ENCODE measurements at regions not wholly inside any gene's neighbourhood (a gene's known extent, or its start where the extent isn't known, plus 50 kb on each side); places are given as distances from the start of the nearest gene placed in this dataset.

GRCh38 chr1:56266359-56266758 is 313.0 kb downstream of the PLPP3 start:
- no peak for TF ChIP-seq POLR2AphosphoS5 (IDR thresholded peaks at IDR 0.05; ENCODE audit: borderline replicate concordance, low read depth, low read length)
- no peak for TF ChIP-seq EZH2 (IDR thresholded peaks at IDR 0.05)
- no peak for TF ChIP-seq FOXP2 (optimal IDR thresholded peaks at IDR 0.05; ENCODE audit: control extremely low read depth, extremely low read length, insufficient read depth)
- no peak overlapping the region for H3K9ac ChIP-seq (ENCODE audit: insufficient read length)
- H3K36me3 ChIP-seq (ENCODE audit: insufficient read depth, low read length) = no peaks in the 10 kb centered on the region
- H3K27ac ChIP-seq = no peak overlapping the region
- no peak overlapping the region for H3K4me3 ChIP-seq
- H3K9me3 ChIP-seq (ENCODE audit: low read depth, low read length) = no peaks in the 10 kb centered on the region
- DNase-seq (ENCODE audit: low read depth, low spot score) = no peak

DNA sequence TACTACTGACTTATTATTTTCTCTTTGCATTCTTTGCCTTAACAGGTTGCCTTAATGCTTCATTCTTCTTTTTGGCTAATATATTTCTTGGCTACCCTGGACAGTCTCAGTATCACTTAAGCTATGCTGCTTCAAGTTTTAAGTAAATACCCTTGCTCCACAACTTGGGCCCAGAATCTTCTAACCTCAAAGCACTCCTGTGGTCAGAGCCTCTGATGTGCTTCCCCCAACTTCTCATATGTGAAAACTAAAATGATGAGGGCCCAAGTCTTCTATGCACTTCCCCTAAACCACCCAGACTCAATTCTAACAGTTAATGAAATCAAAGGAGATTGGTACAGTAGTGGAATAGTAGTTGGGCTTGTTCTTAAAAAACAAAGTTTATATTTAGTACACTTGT is 314.1 kb downstream of the PLPP3 start:
- no peak overlapping the region for H3K27ac ChIP-seq
- no peak overlapping the region for H3K9ac ChIP-seq (ENCODE audit: insufficient read length)
- no peaks in the 10 kb centered on the region for H3K9me3 ChIP-seq (ENCODE audit: low read depth, low read length)
- no peaks in the 10 kb centered on the region for H3K36me3 ChIP-seq (ENCODE audit: insufficient read depth, low read length)
- no peak for DNase-seq (ENCODE audit: low read depth, low spot score)
- TF ChIP-seq POLR2AphosphoS5 (IDR thresholded peaks at IDR 0.05; ENCODE audit: borderline replicate concordance, low read depth, low read length) (no peak), EZH2 (IDR thresholded peaks at IDR 0.05) (no peak), FOXP2 (optimal IDR thresholded peaks at IDR 0.05; ENCODE audit: control extremely low read depth, extremely low read length, insufficient read depth) (no peak)
- H3K4me3 ChIP-seq = no peak overlapping the region

- Histone ChIP-seq H3K27ac (no peak overlapping the region), H3K9me3 (ENCODE audit: low read depth, low read length) (no peaks in the 10 kb centered on the region), H3K9ac (ENCODE audit: insufficient read length) (no peak overlapping the region), H3K36me3 (ENCODE audit: insufficient read depth, low read length) (no peaks in the 10 kb centered on the region), H3K4me3 (no peak overlapping the region)
- no peak for TF ChIP-seq POLR2AphosphoS5 (IDR thresholded peaks at IDR 0.05; ENCODE audit: borderline replicate concordance, low read depth, low read length)
- TF ChIP-seq FOXP2 (optimal IDR thresholded peaks at IDR 0.05; ENCODE audit: control extremely low read depth, extremely low read length, insufficient read depth) = no peak
- TF ChIP-seq EZH2 (IDR thresholded peaks at IDR 0.05) = no peak
- no peak for DNase-seq (ENCODE audit: low read depth, low spot score)
These were observed 315.5 kb downstream of the PLPP3 start for GRCh38 chr1:56263908-56264307.

DNA sequence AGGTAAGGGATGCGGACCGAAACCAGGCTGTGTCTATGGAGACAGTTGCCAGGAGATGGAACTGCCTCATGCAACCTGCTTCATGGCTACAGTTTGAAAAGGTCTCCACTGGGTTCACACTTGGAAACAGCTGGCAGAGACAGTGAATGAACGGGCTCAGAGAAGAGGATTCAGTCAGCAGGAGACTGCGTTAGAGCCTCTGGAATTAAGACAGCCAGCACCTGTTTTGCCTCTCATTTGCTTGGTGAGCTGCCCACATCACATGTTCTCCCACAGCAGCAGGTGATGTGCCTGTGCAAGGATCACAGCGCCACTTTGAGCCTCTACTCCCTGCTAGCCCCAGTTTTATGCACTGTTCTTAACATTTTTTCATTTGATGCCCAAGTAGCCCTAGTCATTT is 321.0 kb downstream of the PLPP3 start:
- Histone ChIP-seq H3K4me3 (no peak overlapping the region), H3K9ac (ENCODE audit: insufficient read length) (no peak overlapping the region), H3K9me3 (ENCODE audit: low read depth, low read length) (no peaks in the 10 kb centered on the region), H3K27ac (no peak overlapping the region), H3K36me3 (ENCODE audit: insufficient read depth, low read length) (no peaks in the 10 kb centered on the region)
- no peak for DNase-seq (ENCODE audit: low read depth, low spot score)
- no peak for TF ChIP-seq POLR2AphosphoS5 (IDR thresholded peaks at IDR 0.05; ENCODE audit: borderline replicate concordance, low read depth, low read length)
- no peak for TF ChIP-seq FOXP2 (optimal IDR thresholded peaks at IDR 0.05; ENCODE audit: control extremely low read depth, extremely low read length, insufficient read depth)
- TF ChIP-seq EZH2 (IDR thresholded peaks at IDR 0.05) = no peak

GRCh38 chr1:56257726-56258125 is 321.6 kb downstream of the PLPP3 start:
- Histone ChIP-seq H3K4me3 (no peak overlapping the region), H3K36me3 (ENCODE audit: insufficient read depth, low read length) (no peaks in the 10 kb centered on the region), H3K9me3 (ENCODE audit: low read depth, low read length) (no peaks in the 10 kb centered on the region), H3K27ac (no peak overlapping the region), H3K9ac (ENCODE audit: insufficient read length) (no peak overlapping the region)
- DNase-seq (ENCODE audit: low read depth, low spot score) = no peak
- TF ChIP-seq EZH2 (IDR thresholded peaks at IDR 0.05) = no peak
- no peak for TF ChIP-seq POLR2AphosphoS5 (IDR thresholded peaks at IDR 0.05; ENCODE audit: borderline replicate concordance, low read depth, low read length)
- TF ChIP-seq FOXP2 (optimal IDR thresholded peaks at IDR 0.05; ENCODE audit: control extremely low read depth, extremely low read length, insufficient read depth) = no peak

DNA sequence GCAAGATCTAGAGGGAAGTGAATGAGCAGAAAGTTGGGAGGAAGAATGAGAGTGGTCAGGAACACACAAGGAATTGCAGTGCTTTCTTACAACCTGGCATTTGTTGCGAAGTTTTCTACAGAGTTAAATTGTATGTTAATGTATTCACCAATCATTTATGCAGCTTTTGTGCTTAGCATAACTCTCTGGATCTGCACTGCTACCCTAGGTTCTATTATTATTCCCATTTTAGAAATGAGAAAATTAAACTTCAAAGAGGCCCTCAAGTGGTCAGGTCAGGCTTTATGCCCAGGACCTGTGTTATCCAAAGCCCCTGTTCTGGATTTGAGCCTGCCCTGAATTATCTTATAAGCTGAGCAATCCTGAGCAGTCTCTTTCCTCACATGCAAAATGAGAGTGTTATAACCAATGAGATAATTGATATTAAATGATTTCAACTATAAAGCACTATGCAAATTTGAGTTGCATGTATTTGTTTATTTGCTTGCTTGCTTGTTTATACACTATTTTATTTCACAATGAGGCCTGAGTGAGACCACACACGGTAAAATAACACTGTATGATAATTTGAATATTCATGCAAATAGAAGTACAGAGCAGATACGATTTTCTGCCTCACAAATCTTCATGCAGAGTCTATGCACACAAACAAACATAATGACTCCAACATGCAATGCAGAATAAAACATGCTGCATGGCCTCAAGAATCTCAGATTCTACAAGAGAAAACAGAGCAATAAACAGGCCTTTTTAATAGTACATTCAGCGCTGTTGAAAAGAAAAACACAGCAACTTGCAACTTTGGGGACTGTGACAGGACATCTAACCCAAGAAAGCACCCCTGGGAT is 323.0 kb downstream of the PLPP3 start:
- H3K27ac ChIP-seq = no peak overlapping the region
- H3K9ac ChIP-seq (ENCODE audit: insufficient read length) = no peak overlapping the region
- H3K36me3 ChIP-seq (ENCODE audit: insufficient read depth, low read length) = no peaks in the 10 kb centered on the region

GRCh38 chr1:56255516-56256152 is 323.7 kb downstream of the PLPP3 start:
- no peak for DNase-seq (ENCODE audit: low read depth, low spot score)
- Histone ChIP-seq H3K9me3 (ENCODE audit: low read depth, low read length) (no peaks in the 10 kb centered on the region), H3K4me3 (no peak overlapping the region), H3K27ac (no peak overlapping the region), H3K9ac (ENCODE audit: insufficient read length) (no peak overlapping the region), H3K36me3 (ENCODE audit: insufficient read depth, low read length) (no peaks in the 10 kb centered on the region)
- TF ChIP-seq FOXP2 (optimal IDR thresholded peaks at IDR 0.05; ENCODE audit: control extremely low read depth, extremely low read length, insufficient read depth) (no peak), EZH2 (IDR thresholded peaks at IDR 0.05) (no peak), POLR2AphosphoS5 (IDR thresholded peaks at IDR 0.05; ENCODE audit: borderline replicate concordance, low read depth, low read length) (no peak)

More for the DNA sequence above, 323.0 kb downstream of the PLPP3 start:
- Histone ChIP-seq H3K4me3 (no peak overlapping the region), H3K9me3 (ENCODE audit: low read depth, low read length) (no peaks in the 10 kb centered on the region)
- DNase-seq (ENCODE audit: low read depth, low spot score) = no peak
- no peak for TF ChIP-seq POLR2AphosphoS5 (IDR thresholded peaks at IDR 0.05; ENCODE audit: borderline replicate concordance, low read depth, low read length)
- TF ChIP-seq FOXP2 (optimal IDR thresholded peaks at IDR 0.05; ENCODE audit: control extremely low read depth, extremely low read length, insufficient read depth) = no peak
- no peak for TF ChIP-seq EZH2 (IDR thresholded peaks at IDR 0.05)

DNA sequence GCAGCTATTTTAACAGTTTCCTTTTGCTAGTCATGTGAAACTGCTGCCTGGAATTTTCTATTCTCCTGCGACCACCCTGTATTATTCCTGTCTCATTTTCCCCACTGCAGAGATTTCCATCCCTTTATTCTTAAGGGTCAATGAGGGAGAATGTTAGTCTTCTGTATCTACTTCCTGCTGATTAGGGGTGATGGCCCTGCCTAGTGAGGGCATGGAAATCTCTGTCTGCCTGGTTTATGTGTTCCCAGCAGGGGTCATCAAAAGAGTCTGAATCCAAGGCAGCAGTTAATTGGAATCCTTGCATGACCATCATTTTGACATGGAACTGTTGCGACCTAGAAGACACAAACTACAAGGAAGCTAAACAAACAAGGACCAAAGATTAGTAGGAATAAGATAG is 325.2 kb downstream of the PLPP3 start:
- no peak for DNase-seq (ENCODE audit: low read depth, low spot score)
- Histone ChIP-seq H3K27ac (no peak overlapping the region), H3K9ac (ENCODE audit: insufficient read length) (no peak overlapping the region), H3K36me3 (ENCODE audit: insufficient read depth, low read length) (no peaks in the 10 kb centered on the region), H3K9me3 (ENCODE audit: low read depth, low read length) (no peaks in the 10 kb centered on the region), H3K4me3 (no peak overlapping the region)
- TF ChIP-seq FOXP2 (optimal IDR thresholded peaks at IDR 0.05; ENCODE audit: control extremely low read depth, extremely low read length, insufficient read depth) (no peak), EZH2 (IDR thresholded peaks at IDR 0.05) (no peak), POLR2AphosphoS5 (IDR thresholded peaks at IDR 0.05; ENCODE audit: borderline replicate concordance, low read depth, low read length) (no peak)
